IMR-90 (cell line): ENCODE measurements at regions not wholly inside any gene's neighbourhood (a gene's known extent, or its start where the extent isn't known, plus 50 kb on each side); places are given as distances from the start of the nearest gene placed in this dataset.
A peak's percentile ranks its signal among the peaks of the same experiment; 100 is the strongest.

Experiments
- ATAC-seq: fragments of 200-7000 bp; cut with Tn5 transposase; 2 replicates; pipeline ENCODE4 v1.9.1; 2020; ENCODE audit warnings: low read depth, mild to moderate bottlenecking, moderate library complexity
- BruUV-seq: library from RNA; stranded (reverse); fragments of 400-500 nt; replicated peaks from 2 replicates; lab custom pipeline; 2021; lab: Mats Ljungman, UMichigan
- CTCF ChIA-PET: fragments of 300-600 bp; formaldehyde crosslinking; extraction: SDS; loops from one replicate; lab custom pipeline; 2021; ENCODE audit warnings: antibody characterized with exemption; lab: Yijun Ruan, JAX
- POLR2A ChIA-PET: fragments of 300-600 bp; sonication (Branson Sonifier 250); formaldehyde crosslinking; loops from one replicate; lab custom pipeline; 2022; ENCODE audit warnings: antibody characterized with exemption; ENCODE audit not compliant: unreplicated experiment; lab: Charles Lee
- DNase-seq: peaks from one replicate; pipeline ENCODE4 v3.0.0; 2013
- H2AFZ ChIP-seq: replicated peaks from 2 replicates; pipeline ENCODE3; 2013; ENCODE audit warnings: low read length, mild to moderate bottlenecking; ENCODE audit not compliant: poor library complexity
- H2AK5ac ChIP-seq: 2 replicates; pipeline ENCODE4 v1.6.1; 2013; ENCODE audit warnings: low read depth, low read length, inconsistent platforms
- H2AK9ac ChIP-seq: replicated peaks from 2 replicates; pipeline ENCODE3; 2013; ENCODE audit warnings: mild to moderate bottlenecking, low read depth, low read length, moderate library complexity; ENCODE audit not compliant: poor library complexity
- H2BK120ac ChIP-seq: 2 replicates; pipeline ENCODE4 v1.6.1; 2013; ENCODE audit warnings: low read depth, low read length, inconsistent platforms
- H2BK15ac ChIP-seq: 3 replicates; pipeline ENCODE4 v1.6.1; 2013; ENCODE audit warnings: low read depth, low read length, inconsistent platforms
- H2BK20ac ChIP-seq: 2 replicates; pipeline ENCODE4 v1.6.1; 2013; ENCODE audit warnings: low read depth, mild to moderate bottlenecking, inconsistent platforms, low read length, moderate library complexity
- H2BK5ac ChIP-seq: 2 replicates; pipeline ENCODE4 v1.6.1; 2013; ENCODE audit warnings: mild to moderate bottlenecking, low read depth, low read length, inconsistent platforms; ENCODE audit not compliant: poor library complexity, severe bottlenecking
- H3K14ac ChIP-seq: replicated peaks from 2 replicates; pipeline ENCODE4 v1.6.1; 2013; ENCODE audit warnings: low read depth, low read length, inconsistent platforms
- H3K18ac ChIP-seq: 2 replicates; pipeline ENCODE4 v1.6.1; 2013; ENCODE audit warnings: low read depth, low read length, control low read depth
- H3K23ac ChIP-seq: 2 replicates; pipeline ENCODE4 v1.6.1; 2013; ENCODE audit warnings: low read depth, low read length, inconsistent platforms
- H3K27ac ChIP-seq: 2 replicates; pipeline ENCODE4 v1.5.1; 2013; ENCODE audit warnings: mild to moderate bottlenecking, control low read depth, low read length; ENCODE audit not compliant: insufficient read depth
- H3K27me3 ChIP-seq: 2 replicates; pipeline ENCODE4 v1.6.1; 2013; ENCODE audit warnings: low read length; ENCODE audit not compliant: control insufficient read depth, insufficient read depth
- H3K36me3 ChIP-seq: 2 replicates; pipeline ENCODE4 v1.6.1; 2013; ENCODE audit warnings: low read length, mixed read lengths; ENCODE audit not compliant: control insufficient read depth, insufficient read depth
- H3K4ac ChIP-seq: 2 replicates; pipeline ENCODE4 v1.6.1; 2013; ENCODE audit warnings: low read depth, low read length, inconsistent platforms
- H3K4me1 ChIP-seq: 2 replicates; pipeline ENCODE4 v1.6.1; 2013; ENCODE audit warnings: low read length, mixed read lengths; ENCODE audit not compliant: control insufficient read depth, insufficient read depth
- H3K4me2 ChIP-seq: 2 replicates; pipeline ENCODE4 v1.6.1; 2013; ENCODE audit warnings: low read depth, mild to moderate bottlenecking, control low read depth, low read length, moderate library complexity
- H3K4me3 ChIP-seq: 2 replicates; pipeline ENCODE4 v1.5.1; 2013; ENCODE audit warnings: low read depth, mild to moderate bottlenecking, control low read depth, low read length, moderate library complexity; ENCODE audit not compliant: insufficient read depth
- H3K56ac ChIP-seq: 2 replicates; pipeline ENCODE4 v1.6.1; 2013; ENCODE audit warnings: low read length, inconsistent platforms; ENCODE audit not compliant: insufficient read depth; ENCODE audit errors: extremely low read depth
- H3K79me1 ChIP-seq, 2 experiments: 2 replicates each; pipeline ENCODE4 v1.6.1; 2013; ENCODE audit warnings: low read length in 2 of 2, inconsistent platforms in 1 of 2, low read depth in 1 of 2
- H3K9ac ChIP-seq: 2 replicates; pipeline ENCODE4 v1.6.1; 2013; ENCODE audit warnings: low read depth, low read length, control low read depth
- H3K9me1 ChIP-seq: 2 replicates; pipeline ENCODE4 v1.6.1; 2013; ENCODE audit warnings: low read length, inconsistent platforms; ENCODE audit not compliant: insufficient read depth
- H3K9me3 ChIP-seq: 2 replicates; pipeline ENCODE4 v1.6.1; 2013; ENCODE audit warnings: low read length; ENCODE audit not compliant: control insufficient read depth, insufficient read depth
- H4K20me1 ChIP-seq: 2 replicates; pipeline ENCODE4 v1.6.1; 2013; ENCODE audit warnings: low read length, inconsistent platforms; ENCODE audit not compliant: insufficient read depth
- H4K5ac ChIP-seq: 2 replicates; pipeline ENCODE4 v1.6.1; 2013; ENCODE audit warnings: mild to moderate bottlenecking, low read depth, low read length, control low read depth
- H4K8ac ChIP-seq, 2 experiments: 2 replicates each; pipeline ENCODE4 v1.6.1; 2013; ENCODE audit warnings: low read depth in 2 of 2, low read length in 2 of 2, control low read depth in 1 of 2, inconsistent platforms in 1 of 2
- H4K91ac ChIP-seq: 2 replicates; pipeline ENCODE4 v1.6.1; 2013; ENCODE audit warnings: low read depth, low read length, inconsistent platforms; ENCODE audit not compliant: insufficient read depth
- BHLHE40 ChIP-seq: fragments of 150-350 bp; IDR thresholded peaks from 2 replicates; pipeline ENCODE4 v1.6.1; 2016; ENCODE audit warnings: mild to moderate bottlenecking, low read depth, low read length
- CEBPB ChIP-seq: IDR thresholded peaks from 2 replicates; pipeline ENCODE4 v1.6.1; 2012; ENCODE audit warnings: low read depth, low read length, improper control_type of control experiment
- CHD1 ChIP-seq: IDR thresholded peaks from 2 replicates; pipeline ENCODE4 v1.6.1; 2012; ENCODE audit warnings: low read depth, low read length, improper control_type of control experiment
- FOS ChIP-seq: fragments of 150-350 bp; IDR thresholded peaks from 2 replicates; pipeline ENCODE4 v1.6.1; 2016; ENCODE audit warnings: low read depth, low read length
- MAFK ChIP-seq: IDR thresholded peaks from 2 replicates; pipeline ENCODE4 v1.6.1; 2012; ENCODE audit warnings: low read depth, low read length, improper control_type of control experiment
- MAZ ChIP-seq: IDR thresholded peaks from 2 replicates; pipeline ENCODE4 v1.6.1; 2012; ENCODE audit warnings: low read depth, mild to moderate bottlenecking, low read length, improper control_type of control experiment, moderate library complexity, borderline replicate concordance
- MXI1 ChIP-seq: IDR thresholded peaks from 2 replicates; pipeline ENCODE4 v1.6.1; 2012; ENCODE audit warnings: low read depth, mild to moderate bottlenecking, low read length, moderate library complexity, borderline replicate concordance
- NFE2L2 ChIP-seq: fragments of 150-350 bp; IDR thresholded peaks from 2 replicates; pipeline ENCODE4 v1.6.1; 2016; ENCODE audit warnings: low read depth, mild to moderate bottlenecking, low read length
- POLR2A ChIP-seq: IDR thresholded peaks from 2 replicates; pipeline ENCODE4 v1.6.1; 2012; ENCODE audit warnings: mild to moderate bottlenecking, low read depth, low read length
- RAD21 ChIP-seq: IDR thresholded peaks from 2 replicates; pipeline ENCODE4 v1.6.1; 2012; ENCODE audit warnings: low read length, improper control_type of control experiment
- RCOR1 ChIP-seq: IDR thresholded peaks from 2 replicates; pipeline ENCODE4 v1.6.1; 2012; ENCODE audit warnings: mild to moderate bottlenecking, low read length, improper control_type of control experiment; ENCODE audit not compliant: insufficient replicate concordance
- RFX5 ChIP-seq: IDR thresholded peaks from 2 replicates; pipeline ENCODE4 v1.8.0; 2012; ENCODE audit warnings: low read depth, mild to moderate bottlenecking, low read length, moderate library complexity
- SMC3 ChIP-seq: fragments of 150-350 bp; IDR thresholded peaks from 2 replicates; pipeline ENCODE4 v1.6.1; 2016; ENCODE audit warnings: low read depth, mild to moderate bottlenecking, antibody characterized with exemption, low read length, moderate library complexity
- WGBS, 2 experiments: methylation state at CpG; one replicate each; pipeline versions ENCODE4 v1.1.5 to v1.1.7; 2013; ENCODE audit warnings: missing lambda C conversion rate in 2 of 2; ENCODE audit not compliant: insufficient read length in 1 of 2; ENCODE audit errors: extremely low coverage in 2 of 2; 5-methylcytosine and 5-hydroxymethylcytosine counted together
- dilution Hi-C: fragments of 300-500 bp; cut with HindIII; formaldehyde crosslinking; loops from one replicate; pipeline ENCODE4 v1.14.3; 2018; ENCODE audit warnings: low sequenced_read_pairs; ENCODE audit not compliant: unreplicated experiment
- in situ Hi-C: fragments of 300-500 bp; cut with MboI; formaldehyde crosslinking; loops from 3 replicates; pipeline ENCODE4 v1.14.3; 2019; ENCODE audit warnings: low sequenced_read_pairs, inconsistent platforms, mixed read lengths
- intact Hi-C: fragments of 100-400 bp; cut with micrococcal nuclease; formaldehyde crosslinking; loops from 2 replicates; pipeline ENCODE4 v1.10.0; 2022
- TF ChIP-seq, protein P1 (sequence below): conservative IDR thresholded peaks from 2 replicates; pipeline ENCODE4 v1.5.1; 2012; ENCODE audit warnings: mild to moderate bottlenecking, low read depth, low read length, improper control_type of control experiment
- TF ChIP-seq, protein P2 (sequence below): fragments of 150-350 bp; IDR thresholded peaks from 2 replicates; pipeline ENCODE4 v1.6.1; 2016; ENCODE audit warnings: low read depth, mild to moderate bottlenecking, low read length, moderate library complexity, borderline replicate concordance
- TF ChIP-seq, protein P3 (sequence below): fragments of 150-350 bp; IDR thresholded peaks from 2 replicates; pipeline ENCODE4 v1.6.1; 2017; ENCODE audit warnings: mild to moderate bottlenecking, antibody characterized with exemption, low read length, low read depth

- dilution Hi-C loops (no loop called here), in situ Hi-C loops (no loop called here), intact Hi-C loops (no loop called here)
- peak overlapping the region; percentile 12; the same call in 1 of the 2 replicates for H4K5ac ChIP-seq
- whole genome bisulfite sequencing, 2 experiments: 100% methylated on average over 1 of the region's 4 CpGs; no CpG with 5 or more reads in 1 of the 2 experiments
- H3K14ac ChIP-seq: no peak overlapping the region
- H3K27me3 ChIP-seq: no peaks in the 10 kb centered on the region
- no peak overlapping the region for H3K9ac ChIP-seq
- no peak overlapping the region for H2AFZ ChIP-seq
- H3K23ac ChIP-seq: no peak overlapping the region
- peak overlapping the region; percentile 48; the same call in 1 of the 2 replicates for H2BK120ac ChIP-seq
- ChIA-PET POLR2A (no interaction called here), CTCF (no interaction called here)
- no peak overlapping the region for H3K27ac ChIP-seq
- TF ChIP-seq MAZ (no peak), BHLHE40 (no peak), CHD1 (no peak), CEBPB (no peak), RFX5 (no peak), RCOR1 (no peak), MAFK (no peak), POLR2A (no peak), FOS (no peak), NFE2L2 (no peak), MXI1 (no peak), SMC3 (no peak), RAD21 (no peak)
- TF ChIP-seq, protein P1, sequence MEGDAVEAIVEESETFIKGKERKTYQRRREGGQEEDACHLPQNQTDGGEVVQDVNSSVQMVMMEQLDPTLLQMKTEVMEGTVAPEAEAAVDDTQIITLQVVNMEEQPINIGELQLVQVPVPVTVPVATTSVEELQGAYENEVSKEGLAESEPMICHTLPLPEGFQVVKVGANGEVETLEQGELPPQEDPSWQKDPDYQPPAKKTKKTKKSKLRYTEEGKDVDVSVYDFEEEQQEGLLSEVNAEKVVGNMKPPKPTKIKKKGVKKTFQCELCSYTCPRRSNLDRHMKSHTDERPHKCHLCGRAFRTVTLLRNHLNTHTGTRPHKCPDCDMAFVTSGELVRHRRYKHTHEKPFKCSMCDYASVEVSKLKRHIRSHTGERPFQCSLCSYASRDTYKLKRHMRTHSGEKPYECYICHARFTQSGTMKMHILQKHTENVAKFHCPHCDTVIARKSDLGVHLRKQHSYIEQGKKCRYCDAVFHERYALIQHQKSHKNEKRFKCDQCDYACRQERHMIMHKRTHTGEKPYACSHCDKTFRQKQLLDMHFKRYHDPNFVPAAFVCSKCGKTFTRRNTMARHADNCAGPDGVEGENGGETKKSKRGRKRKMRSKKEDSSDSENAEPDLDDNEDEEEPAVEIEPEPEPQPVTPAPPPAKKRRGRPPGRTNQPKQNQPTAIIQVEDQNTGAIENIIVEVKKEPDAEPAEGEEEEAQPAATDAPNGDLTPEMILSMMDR: no peak
- TF ChIP-seq, protein P2, sequence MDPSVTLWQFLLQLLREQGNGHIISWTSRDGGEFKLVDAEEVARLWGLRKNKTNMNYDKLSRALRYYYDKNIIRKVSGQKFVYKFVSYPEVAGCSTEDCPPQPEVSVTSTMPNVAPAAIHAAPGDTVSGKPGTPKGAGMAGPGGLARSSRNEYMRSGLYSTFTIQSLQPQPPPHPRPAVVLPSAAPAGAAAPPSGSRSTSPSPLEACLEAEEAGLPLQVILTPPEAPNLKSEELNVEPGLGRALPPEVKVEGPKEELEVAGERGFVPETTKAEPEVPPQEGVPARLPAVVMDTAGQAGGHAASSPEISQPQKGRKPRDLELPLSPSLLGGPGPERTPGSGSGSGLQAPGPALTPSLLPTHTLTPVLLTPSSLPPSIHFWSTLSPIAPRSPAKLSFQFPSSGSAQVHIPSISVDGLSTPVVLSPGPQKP: no peak
- TF ChIP-seq, protein P3, sequence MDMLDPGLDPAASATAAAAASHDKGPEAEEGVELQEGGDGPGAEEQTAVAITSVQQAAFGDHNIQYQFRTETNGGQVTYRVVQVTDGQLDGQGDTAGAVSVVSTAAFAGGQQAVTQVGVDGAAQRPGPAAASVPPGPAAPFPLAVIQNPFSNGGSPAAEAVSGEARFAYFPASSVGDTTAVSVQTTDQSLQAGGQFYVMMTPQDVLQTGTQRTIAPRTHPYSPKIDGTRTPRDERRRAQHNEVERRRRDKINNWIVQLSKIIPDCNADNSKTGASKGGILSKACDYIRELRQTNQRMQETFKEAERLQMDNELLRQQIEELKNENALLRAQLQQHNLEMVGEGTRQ: no peak
- no peak overlapping the region for H3K56ac ChIP-seq
- no peaks in the 10 kb centered on the region for H4K20me1 ChIP-seq
- no peak overlapping the region for H3K4me3 ChIP-seq
- H3K36me3 ChIP-seq: no peaks in the 10 kb centered on the region
- peaks cover 6% of the 10 kb centered on the region for H3K4me1 ChIP-seq
- H4K91ac ChIP-seq: no peak overlapping the region
- no peak overlapping the region for H3K4me2 ChIP-seq
- H2AK9ac ChIP-seq: no peak overlapping the region
- 0 out of 3 replicates have a peak overlapping the region, but pooled peaks have one; percentile 31 for H2BK15ac ChIP-seq
- peak overlapping the region; percentile 76 for H2AK5ac ChIP-seq
- DNase-seq: no peak
- H2BK20ac ChIP-seq: peak overlapping the region; percentile 76
- no peak overlapping the region for H3K4ac ChIP-seq
- ATAC-seq: no peak
- BruUV-seq: no TSS peak
- H4K8ac ChIP-seq: no peak overlapping the region; a peak in 1 of 4 replicates
- no peak overlapping the region for H2BK5ac ChIP-seq
- H3K9me3 ChIP-seq: no peaks in the 10 kb centered on the region
- H3K18ac ChIP-seq: peak overlapping the region; percentile 92
- H3K79me1 ChIP-seq: no peaks in the 10 kb centered on the region
- no peaks in the 10 kb centered on the region for H3K9me1 ChIP-seq
Observed at GRCh38 chr4:29052266-29052665, 1667.9 kb upstream of the PCDH7 start.
